Suprapubic skin (tissue), 4 donors: ENCODE measurements at regions not wholly inside any gene's neighbourhood (a gene's known extent, or its start where the extent isn't known, plus 50 kb on each side); places are given as distances from the start of the nearest gene placed in this dataset.

Experiments used
- DNase-seq, 2 donors: peaks; one replicate each; pipeline ENCODE4 v3.0.0-alpha.2; 2019; ENCODE audit warnings: low spot score in 2 of 2
- H3K27ac ChIP-seq: fragments of 200-600 bp; sonication (generic); one replicate; pipeline ENCODE4 v1.5.1; 2019
- H3K27me3 ChIP-seq: fragments of 200-600 bp; sonication (generic); one replicate; pipeline ENCODE4 v1.5.1; 2019
- H3K36me3 ChIP-seq: fragments of 200-600 bp; sonication (generic); one replicate; pipeline ENCODE4 v1.5.1; 2019
- H3K4me1 ChIP-seq: fragments of 200-600 bp; sonication (generic); one replicate; pipeline ENCODE4 v1.5.1; 2019
- H3K4me3 ChIP-seq: fragments of 200-600 bp; sonication (generic); one replicate; pipeline ENCODE4 v1.5.1; 2019; ENCODE audit warnings: mild to moderate bottlenecking
- H3K9me3 ChIP-seq: fragments of 200-600 bp; sonication (generic); one replicate; pipeline ENCODE4 v1.5.1; 2019
- EP300 ChIP-seq: sonication (generic); formaldehyde crosslinking; IDR thresholded peaks from one replicate; pipeline ENCODE4 v1.6.1; 2017; ENCODE audit warnings: antibody characterized with exemption
- POLR2A ChIP-seq, 2 donors: fragments of 450-650 bp; IDR thresholded peaks; one replicate each; pipeline ENCODE4 v1.6.1; 2017; ENCODE audit warnings: antibody characterized with exemption in 2 of 2, mild to moderate bottlenecking in 2 of 2, moderate library complexity in 2 of 2
- POLR2AphosphoS5 ChIP-seq, 3 donors: sonication (generic); formaldehyde crosslinking; IDR thresholded peaks; one replicate each; pipeline ENCODE4 v1.6.1; 2017; ENCODE audit warnings: antibody characterized with exemption in 3 of 3
- WGBS: methylation state at CpG from one replicate; pipeline ENCODE4 v1.1.5; 2018; 5-methylcytosine and 5-hydroxymethylcytosine counted together
- TF ChIP-seq, protein P1 (sequence below), 2 donors: fragments of 200-600 bp in 1 of 2; fragments of 450-650 bp in 1 of 2; sonication (generic) in 1 of 2; IDR thresholded peaks; one replicate each; pipeline ENCODE4 v1.5.1; 2016 to 2019; ENCODE audit warnings: antibody characterized with exemption in 2 of 2, mild to moderate bottlenecking in 1 of 2, moderate library complexity in 1 of 2

DNA sequence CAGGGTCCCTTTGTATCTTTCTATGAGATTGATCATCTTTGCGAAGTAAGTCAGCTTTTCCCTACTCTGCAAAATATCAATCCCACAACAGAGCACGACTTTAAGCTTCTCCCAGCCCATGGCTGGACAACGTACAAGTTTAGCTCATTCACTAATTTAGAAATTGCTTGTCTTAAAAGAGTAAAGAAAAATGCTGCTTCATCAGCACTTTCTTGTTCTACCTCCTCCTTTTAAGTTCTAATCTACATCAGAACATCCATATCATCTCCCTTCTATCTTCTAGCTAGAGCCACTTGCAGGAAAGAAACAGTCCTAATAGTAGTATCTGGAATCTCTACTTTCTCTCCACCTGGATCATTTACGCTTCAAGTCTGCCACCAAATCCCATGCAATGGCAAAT lies 441.2 kb upstream of the ESRRG start:
- Histone ChIP-seq H3K27ac (no peak overlapping the region), H3K36me3 (no peaks in the 10 kb centered on the region), H3K9me3 (no peaks in the 10 kb centered on the region), H3K27me3 (no peaks in the 10 kb centered on the region), H3K4me1 (no peaks in the 10 kb centered on the region), H3K4me3 (no peak overlapping the region)
- TF ChIP-seq, protein P1, sequence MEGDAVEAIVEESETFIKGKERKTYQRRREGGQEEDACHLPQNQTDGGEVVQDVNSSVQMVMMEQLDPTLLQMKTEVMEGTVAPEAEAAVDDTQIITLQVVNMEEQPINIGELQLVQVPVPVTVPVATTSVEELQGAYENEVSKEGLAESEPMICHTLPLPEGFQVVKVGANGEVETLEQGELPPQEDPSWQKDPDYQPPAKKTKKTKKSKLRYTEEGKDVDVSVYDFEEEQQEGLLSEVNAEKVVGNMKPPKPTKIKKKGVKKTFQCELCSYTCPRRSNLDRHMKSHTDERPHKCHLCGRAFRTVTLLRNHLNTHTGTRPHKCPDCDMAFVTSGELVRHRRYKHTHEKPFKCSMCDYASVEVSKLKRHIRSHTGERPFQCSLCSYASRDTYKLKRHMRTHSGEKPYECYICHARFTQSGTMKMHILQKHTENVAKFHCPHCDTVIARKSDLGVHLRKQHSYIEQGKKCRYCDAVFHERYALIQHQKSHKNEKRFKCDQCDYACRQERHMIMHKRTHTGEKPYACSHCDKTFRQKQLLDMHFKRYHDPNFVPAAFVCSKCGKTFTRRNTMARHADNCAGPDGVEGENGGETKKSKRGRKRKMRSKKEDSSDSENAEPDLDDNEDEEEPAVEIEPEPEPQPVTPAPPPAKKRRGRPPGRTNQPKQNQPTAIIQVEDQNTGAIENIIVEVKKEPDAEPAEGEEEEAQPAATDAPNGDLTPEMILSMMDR (IDR thresholded peaks at IDR 0.05): no peak
- TF ChIP-seq EP300: no peak
- no peak for TF ChIP-seq POLR2AphosphoS5 (IDR thresholded peaks at IDR 0.05)
- no peak for TF ChIP-seq POLR2A (IDR thresholded peaks at IDR 0.05)
- no peak for DNase-seq
- WGBS: 87% methylated on average over 4 of the region's 4 CpGs

DNA sequence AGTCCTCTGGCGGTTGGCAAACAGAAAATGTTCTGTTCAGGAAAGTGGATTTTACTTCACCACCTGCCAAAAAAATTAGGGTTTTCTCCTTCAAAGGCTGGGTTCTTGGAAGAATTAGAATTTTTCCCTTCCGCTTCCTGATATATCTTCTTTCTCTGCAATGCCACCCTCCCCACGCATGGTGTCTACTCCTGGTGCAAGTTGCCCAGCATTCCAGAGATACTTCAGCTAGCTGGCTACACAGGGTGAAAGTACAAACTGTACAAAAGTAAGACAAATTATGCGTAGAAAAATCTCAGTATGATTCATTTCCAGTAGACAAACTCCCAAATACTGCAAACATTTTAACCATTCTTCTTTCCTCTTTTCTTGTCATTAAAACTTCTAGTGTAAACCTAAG lies 430.1 kb upstream of the ESRRG start:
- TF ChIP-seq EP300: no peak
- TF ChIP-seq POLR2A (IDR thresholded peaks at IDR 0.05): no peak
- TF ChIP-seq, protein P1 (IDR thresholded peaks at IDR 0.05): no peak
- no peak for TF ChIP-seq POLR2AphosphoS5 (IDR thresholded peaks at IDR 0.05)
- no peak overlapping the region for H3K4me3 ChIP-seq
- no peaks in the 10 kb centered on the region for H3K4me1 ChIP-seq
- H3K27ac ChIP-seq: no peak overlapping the region
- DNase-seq: no peak
- H3K9me3 ChIP-seq: no peaks in the 10 kb centered on the region
- 75% methylated on average over 4 of the region's 4 CpGs for WGBS
- no peaks in the 10 kb centered on the region for H3K36me3 ChIP-seq
- no peaks in the 10 kb centered on the region for H3K27me3 ChIP-seq

- peaks cover 1% of the 10 kb centered on the region for H3K9me3 ChIP-seq
- no peak overlapping the region for H3K27ac ChIP-seq
- no peak for DNase-seq
- no peaks in the 10 kb centered on the region for H3K4me1 ChIP-seq
- H3K27me3 ChIP-seq: no peaks in the 10 kb centered on the region
- TF ChIP-seq, protein P1 (IDR thresholded peaks at IDR 0.05): no peak
- TF ChIP-seq POLR2A (IDR thresholded peaks at IDR 0.05): no peak
- TF ChIP-seq POLR2AphosphoS5 (IDR thresholded peaks at IDR 0.05): no peak
- TF ChIP-seq EP300: no peak
- no peak overlapping the region for H3K4me3 ChIP-seq
- H3K36me3 ChIP-seq: no peaks in the 10 kb centered on the region
These were observed 427.1 kb upstream of the ESRRG start for GRCh38 chr1:217150366-217150765.

DNA sequence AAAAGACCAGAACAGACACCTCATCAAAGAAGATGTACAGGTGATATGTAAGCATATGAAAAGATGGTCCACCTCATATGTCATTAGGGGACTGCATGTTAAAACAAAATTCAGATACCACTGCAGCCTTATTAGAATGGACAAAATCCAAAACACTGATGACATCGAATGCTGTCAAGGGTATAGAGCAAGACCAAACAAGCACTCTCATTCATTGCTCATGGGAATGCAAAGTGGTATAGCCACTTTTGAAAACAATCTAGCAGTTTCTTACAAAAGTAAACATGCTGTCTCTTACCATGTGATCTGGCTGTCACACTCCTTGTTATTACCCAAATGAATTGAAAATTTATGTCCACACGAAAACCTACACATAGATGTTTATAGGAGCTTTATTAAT lies 426.6 kb upstream of the ESRRG start:
- peaks cover 7% of the 10 kb centered on the region for H3K9me3 ChIP-seq
- no peak overlapping the region for H3K4me3 ChIP-seq
- no peak for DNase-seq
- 60% methylated on average over 2 of the region's 2 CpGs for WGBS
- H3K4me1 ChIP-seq: no peaks in the 10 kb centered on the region
- TF ChIP-seq, protein P1 (IDR thresholded peaks at IDR 0.05): no peak
- TF ChIP-seq POLR2AphosphoS5 (IDR thresholded peaks at IDR 0.05) (no peak), POLR2A (IDR thresholded peaks at IDR 0.05) (no peak), EP300 (no peak)
- no peaks in the 10 kb centered on the region for H3K27me3 ChIP-seq
- no peak overlapping the region for H3K27ac ChIP-seq
- H3K36me3 ChIP-seq: no peaks in the 10 kb centered on the region

- H3K27me3 ChIP-seq: peaks cover 47% of the 10 kb centered on the region
- TF ChIP-seq, protein P1 (IDR thresholded peaks at IDR 0.05): no peak
- no peak for TF ChIP-seq POLR2A (IDR thresholded peaks at IDR 0.05)
- no peak for TF ChIP-seq EP300
- TF ChIP-seq POLR2AphosphoS5 (IDR thresholded peaks at IDR 0.05): no peak
- H3K27ac ChIP-seq: no peak overlapping the region
- no peak for DNase-seq
- peaks cover 30% of the 10 kb centered on the region for H3K4me1 ChIP-seq
- no peaks in the 10 kb centered on the region for H3K36me3 ChIP-seq
- peaks cover 10% of the 10 kb centered on the region for H3K9me3 ChIP-seq
- no peak overlapping the region for H3K4me3 ChIP-seq
- WGBS: 74% methylated on average over 2 of the region's 2 CpGs
These were observed 418.5 kb upstream of the ESRRG start for GRCh38 chr1:217141711-217142110.
